Esophagus muscularis mucosa (tissue), 4 donors: ENCODE measurements at regions not wholly inside any gene's neighbourhood (a gene's known extent, or its start where the extent isn't known, plus 50 kb on each side); places are given as distances from the start of the nearest gene placed in this dataset.

Experiments used
- EP300 ChIP-seq: sonication (generic); formaldehyde crosslinking; IDR thresholded peaks from one replicate; pipeline ENCODE4 v1.6.1; 2017; ENCODE audit warnings: antibody characterized with exemption
- POLR2A ChIP-seq: fragments of 450-650 bp; IDR thresholded peaks from one replicate; pipeline ENCODE4 v1.6.1; 2017; ENCODE audit warnings: antibody characterized with exemption, moderate library complexity, mild to moderate bottlenecking, low read depth
- POLR2AphosphoS5 ChIP-seq, 2 donors: sonication (generic); formaldehyde crosslinking; IDR thresholded peaks; one replicate each; pipeline ENCODE4 v1.6.1; 2017; ENCODE audit warnings: antibody characterized with exemption in 2 of 2
- TF ChIP-seq, protein P1 (sequence below), 3 experiments: fragments of 200-600 bp in 2 of 3; fragments of 450-650 bp in 1 of 3; sonication (generic) in 2 of 3; IDR thresholded peaks; one replicate each; pipeline ENCODE4 v1.5.1; 2017 to 2019; ENCODE audit warnings: antibody characterized with exemption in 3 of 3, mild to moderate bottlenecking in 2 of 3, moderate library complexity in 1 of 3

DNA sequence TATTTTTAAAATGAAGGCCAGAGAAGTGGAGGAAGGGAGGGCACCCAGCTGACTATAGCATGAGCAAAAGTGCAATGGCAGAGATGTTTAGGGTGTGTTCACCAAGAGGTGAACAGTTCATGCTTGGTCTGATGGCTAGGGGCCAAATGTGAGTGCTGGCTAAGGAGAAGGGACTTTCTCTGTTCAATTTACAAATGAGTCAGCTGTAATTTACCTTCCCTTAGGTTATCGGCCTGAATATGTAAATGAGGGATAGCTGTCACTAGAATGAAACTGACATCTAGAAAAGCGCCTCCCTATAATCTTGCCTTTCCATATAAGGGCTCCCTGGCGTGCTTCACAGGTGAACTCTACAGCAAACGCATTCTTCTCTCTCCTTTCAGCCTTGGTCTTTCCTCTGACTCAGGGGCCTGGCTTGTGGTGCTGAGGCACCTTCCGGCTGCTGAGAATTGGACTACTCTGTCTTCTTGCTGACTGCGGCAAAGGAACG, 114.7 kb upstream of the BACH2 start:
- TF ChIP-seq, protein P1, sequence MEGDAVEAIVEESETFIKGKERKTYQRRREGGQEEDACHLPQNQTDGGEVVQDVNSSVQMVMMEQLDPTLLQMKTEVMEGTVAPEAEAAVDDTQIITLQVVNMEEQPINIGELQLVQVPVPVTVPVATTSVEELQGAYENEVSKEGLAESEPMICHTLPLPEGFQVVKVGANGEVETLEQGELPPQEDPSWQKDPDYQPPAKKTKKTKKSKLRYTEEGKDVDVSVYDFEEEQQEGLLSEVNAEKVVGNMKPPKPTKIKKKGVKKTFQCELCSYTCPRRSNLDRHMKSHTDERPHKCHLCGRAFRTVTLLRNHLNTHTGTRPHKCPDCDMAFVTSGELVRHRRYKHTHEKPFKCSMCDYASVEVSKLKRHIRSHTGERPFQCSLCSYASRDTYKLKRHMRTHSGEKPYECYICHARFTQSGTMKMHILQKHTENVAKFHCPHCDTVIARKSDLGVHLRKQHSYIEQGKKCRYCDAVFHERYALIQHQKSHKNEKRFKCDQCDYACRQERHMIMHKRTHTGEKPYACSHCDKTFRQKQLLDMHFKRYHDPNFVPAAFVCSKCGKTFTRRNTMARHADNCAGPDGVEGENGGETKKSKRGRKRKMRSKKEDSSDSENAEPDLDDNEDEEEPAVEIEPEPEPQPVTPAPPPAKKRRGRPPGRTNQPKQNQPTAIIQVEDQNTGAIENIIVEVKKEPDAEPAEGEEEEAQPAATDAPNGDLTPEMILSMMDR (IDR thresholded peaks at IDR 0.05): no peak
- TF ChIP-seq EP300: no peak
- TF ChIP-seq POLR2A: no peak
- TF ChIP-seq POLR2AphosphoS5 (IDR thresholded peaks at IDR 0.05): no peak
